Breast epithelium (tissue), 4 donors: ENCODE measurements at regions not wholly inside any gene's neighbourhood (a gene's known extent, or its start where the extent isn't known, plus 50 kb on each side); places are given as distances from the start of the nearest gene placed in this dataset.
"Not testable (repeated sequence)": the region's sequence is repeated elsewhere in the genome, so short reads cannot be mapped to it uniquely, and the experiment has no call there.

Source experiments
- DNase-seq, 2 donors: peaks; one replicate each; pipeline ENCODE4 v3.0.0-alpha.2; 2019; ENCODE audit warnings: low spot score in 2 of 2
- H3K27ac ChIP-seq, 2 donors: fragments of 200-600 bp; sonication (generic) in 1 of 2; one replicate each; pipeline ENCODE4 v1.5.1; 2016 to 2019; ENCODE audit warnings: mild to moderate bottlenecking in 1 of 2
- H3K27me3 ChIP-seq, 2 donors: fragments of 200-600 bp; sonication (generic) in 1 of 2; one replicate each; pipeline versions ENCODE4 v1.5.1 to v1.6.0; 2017 to 2019; ENCODE audit warnings: control low read depth in 1 of 2, mild to moderate bottlenecking in 1 of 2
- H3K36me3 ChIP-seq: fragments of 200-600 bp; one replicate; pipeline ENCODE4 v1.5.1; 2019
- H3K4me1 ChIP-seq, 2 donors: fragments of 200-600 bp; sonication (generic); one replicate each; pipeline ENCODE4 v1.5.1; 2016 to 2019; ENCODE audit warnings: control low read depth in 1 of 2
- H3K4me3 ChIP-seq, 3 donors: fragments of 200-600 bp; sonication (generic); 1 replicate in 2 of 3; 2 replicates in 1 of 3; pipeline ENCODE4 v1.5.1; 2016 to 2019; ENCODE audit warnings: mild to moderate bottlenecking in 3 of 3, moderate library complexity in 2 of 3
- H3K9me3 ChIP-seq, 2 donors: fragments of 200-600 bp; sonication (generic) in 1 of 2; one replicate each; pipeline ENCODE4 v1.5.1; 2016 to 2019; ENCODE audit warnings: control low read depth in 1 of 2
- CTCF ChIP-seq, 3 donors: fragments of 450-650 bp; IDR thresholded peaks; one replicate each; pipeline ENCODE4 v1.5.1; 2016 to 2017; ENCODE audit warnings: antibody characterized with exemption in 3 of 3, mild to moderate bottlenecking in 3 of 3, moderate library complexity in 3 of 3
- POLR2A ChIP-seq: fragments of 450-650 bp; IDR thresholded peaks from one replicate; pipeline ENCODE4 v1.6.1; 2016; ENCODE audit warnings: antibody characterized with exemption, mild to moderate bottlenecking, moderate library complexity
- POLR2AphosphoS5 ChIP-seq, 3 donors: sonication (generic); formaldehyde crosslinking; IDR thresholded peaks; one replicate each; pipeline ENCODE4 v1.6.1; 2017; ENCODE audit warnings: antibody characterized with exemption in 3 of 3
- intact Hi-C: fragments of 100-400 bp; cut with DNase I; formaldehyde crosslinking; loops from one replicate; pipeline ENCODE4 v1.15.1; 2023; ENCODE audit warnings: low total_unique reads

GRCh38 chr12:126268222-126268621, 1203.0 kb downstream of the AACS start:
- no peak overlapping the region for H3K27ac ChIP-seq
- no peak for DNase-seq
- H3K4me1 ChIP-seq = no peaks in the 10 kb centered on the region
- TF ChIP-seq POLR2A (no peak), CTCF (IDR thresholded peaks at IDR 0.05) (no peak), POLR2AphosphoS5 (IDR thresholded peaks at IDR 0.05) (no peak)
- intact Hi-C loops = no loop called here
- no peaks in the 10 kb centered on the region for H3K27me3 ChIP-seq
- H3K4me3 ChIP-seq = no peak overlapping the region
- H3K36me3 ChIP-seq = no peaks in the 10 kb centered on the region
- no peaks in the 10 kb centered on the region for H3K9me3 ChIP-seq

- no peak for TF ChIP-seq CTCF (IDR thresholded peaks at IDR 0.05)
- TF ChIP-seq POLR2A = no peak
- no peak for TF ChIP-seq POLR2AphosphoS5 (IDR thresholded peaks at IDR 0.05)
- no peaks in the 10 kb centered on the region for H3K4me1 ChIP-seq
- no peaks in the 10 kb centered on the region for H3K36me3 ChIP-seq
- no peak overlapping the region for H3K27ac ChIP-seq
- no peaks in the 10 kb centered on the region for H3K27me3 ChIP-seq
- no peak for DNase-seq
- intact Hi-C loops = no loop called here
- no peaks in the 10 kb centered on the region for H3K9me3 ChIP-seq
- H3K4me3 ChIP-seq = no peak overlapping the region
Observed at GRCh38 chr12:126271159-126271558, 1205.9 kb downstream of the AACS start.

- DNase-seq = no peak
Observed at GRCh38 chr12:126282691-126283090, 1217.5 kb downstream of the AACS start.

GRCh38 chr12:126286203-126286602, 1221.0 kb downstream of the AACS start:
- no peaks in the 10 kb centered on the region for H3K36me3 ChIP-seq
- peaks cover 0 to 5% of the 10 kb centered on the region in 2 donors for H3K9me3 ChIP-seq
- H3K27me3 ChIP-seq = no peaks in the 10 kb centered on the region
- H3K4me1 ChIP-seq = no peaks in the 10 kb centered on the region
- no peak for DNase-seq
- intact Hi-C loops = no loop called here
- H3K27ac ChIP-seq = no peak overlapping the region
- TF ChIP-seq POLR2AphosphoS5 (IDR thresholded peaks at IDR 0.05) (no peak), CTCF (IDR thresholded peaks at IDR 0.05) (no peak)
- no peak overlapping the region for H3K4me3 ChIP-seq

More at GRCh38 chr12:126282691-126283090, 1217.5 kb downstream of the AACS start:
- Histone ChIP-seq H3K9me3 (peaks cover 0 to 3% of the 10 kb centered on the region in 2 donors), H3K27me3 (no peaks in the 10 kb centered on the region), H3K36me3 (no peaks in the 10 kb centered on the region), H3K4me1 (no peaks in the 10 kb centered on the region), H3K4me3 (no peak overlapping the region), H3K27ac (no peak overlapping the region)
- no peak for TF ChIP-seq POLR2AphosphoS5 (IDR thresholded peaks at IDR 0.05)
- TF ChIP-seq CTCF (IDR thresholded peaks at IDR 0.05) = no peak
- no peak for TF ChIP-seq POLR2A
- intact Hi-C loops = no loop called here

- H3K27ac ChIP-seq = no peak overlapping the region
- no peak for DNase-seq
- no peaks in the 10 kb centered on the region for H3K4me1 ChIP-seq
- H3K9me3 ChIP-seq = peaks cover 7 to 20% of the 10 kb centered on the region in 2 donors
- no peak overlapping the region for H3K4me3 ChIP-seq
- no peaks in the 10 kb centered on the region for H3K36me3 ChIP-seq
- intact Hi-C loops = no loop called here
- no peak for TF ChIP-seq POLR2AphosphoS5 (IDR thresholded peaks at IDR 0.05)
- TF ChIP-seq POLR2A = no peak
- TF ChIP-seq CTCF (IDR thresholded peaks at IDR 0.05) = no peak
- no peaks in the 10 kb centered on the region for H3K27me3 ChIP-seq
Observed at GRCh38 chr12:126290456-126290855, 1225.2 kb downstream of the AACS start.

GRCh38 chr12:126291987-126292386, 1226.8 kb downstream of the AACS start:
- H3K36me3 ChIP-seq, H3K4me1 ChIP-seq, H3K4me3 ChIP-seq, intact Hi-C loops, H3K27me3 ChIP-seq, DNase-seq, H3K27ac ChIP-seq: not testable (repeated sequence)
- H3K9me3 ChIP-seq = peaks cover 7 to 20% of the 10 kb centered on the region in 2 donors
